NOMO-1 treated with DMSO at 0.1 percent for 48 hours (cell line): ENCODE measurements at regions not wholly inside any gene's neighbourhood (a gene's known extent, or its start where the extent isn't known, plus 50 kb on each side); places are given as distances from the start of the nearest gene placed in this dataset.

Experiments
- DNase-seq: peaks from one replicate; lab custom pipeline; 2025; ENCODE audit not compliant: unreplicated experiment; lab: John Stamatoyannopoulos, UW

DNA sequence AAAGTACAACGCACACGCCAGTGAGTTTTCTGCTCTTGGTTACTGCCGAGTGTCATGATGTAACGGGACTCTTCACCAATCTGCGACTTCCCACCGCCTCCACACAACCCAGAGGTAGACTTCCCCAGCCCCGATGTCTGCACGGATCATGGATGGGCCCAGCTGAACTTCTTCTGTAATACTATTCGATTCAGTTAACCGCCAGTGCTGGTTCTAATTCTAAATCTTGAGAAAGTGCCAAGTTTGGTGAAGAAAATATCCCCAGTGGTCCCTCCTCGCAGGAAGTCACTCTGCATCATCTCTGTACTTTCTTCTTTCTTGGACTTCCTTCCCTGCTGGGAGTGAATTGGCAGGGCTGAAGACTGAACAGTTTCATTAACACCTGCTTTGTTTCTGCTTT lies 77.6 kb upstream of the SLC35F4 start:
- no peak for DNase-seq

DNA sequence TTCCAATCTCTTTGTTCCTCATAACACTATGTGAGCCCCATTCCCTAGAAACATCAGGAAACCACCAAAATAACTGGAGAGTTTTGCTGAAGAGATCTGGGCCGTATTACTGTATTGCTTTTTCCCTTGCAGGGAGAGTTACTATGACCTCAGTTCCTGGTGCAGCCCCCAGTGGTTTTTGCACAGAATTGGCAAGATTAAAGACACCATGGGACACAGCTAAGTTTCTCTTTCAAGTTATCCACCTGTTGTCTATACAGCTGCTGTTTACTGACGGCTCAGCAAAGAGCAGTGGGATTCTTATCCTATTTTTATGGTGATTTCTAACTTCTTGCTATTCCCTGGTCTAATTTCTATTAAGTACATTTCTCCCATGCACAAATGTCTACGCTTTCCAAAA lies 77.1 kb upstream of the SLC35F4 start:
- no peak for DNase-seq

DNA sequence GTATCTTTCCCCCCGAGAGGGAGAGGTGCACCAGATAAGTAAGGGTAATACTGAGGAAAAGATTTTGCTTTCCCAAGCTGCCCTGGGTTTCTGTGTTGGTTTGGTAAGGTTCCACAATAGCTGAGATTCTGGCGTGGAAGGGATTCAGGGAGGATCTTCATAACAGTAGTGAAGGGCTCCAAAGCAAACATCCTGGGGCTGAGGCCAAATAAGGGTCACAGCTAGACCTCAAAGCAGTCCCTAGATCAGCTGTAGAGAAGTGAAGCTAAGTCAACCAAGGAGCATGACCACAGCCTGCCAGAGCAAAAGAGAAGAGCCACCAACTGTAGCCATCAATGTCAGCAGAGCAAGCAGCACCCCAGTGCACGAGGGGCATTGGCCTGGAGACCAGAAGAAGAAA lies 73.2 kb upstream of the SLC35F4 start:
- no peak for DNase-seq

DNA sequence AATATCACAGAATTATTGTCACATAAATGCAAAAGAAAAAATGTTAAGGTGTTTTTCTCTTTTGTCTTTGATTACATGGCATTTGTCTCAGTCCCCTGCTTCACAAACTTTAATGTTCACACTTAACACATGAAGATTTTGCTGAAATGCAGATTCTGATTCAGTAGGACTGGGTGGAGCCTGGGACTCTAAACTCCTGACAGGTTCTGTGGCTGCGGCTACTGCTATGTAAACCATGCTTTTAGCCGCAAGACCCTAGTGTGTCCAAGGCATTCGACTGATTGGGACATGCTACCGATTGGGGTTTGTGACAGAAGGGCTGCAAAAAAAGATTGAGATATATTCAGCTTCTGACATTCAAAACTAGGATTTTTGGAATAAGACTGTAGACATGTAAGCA lies 72.6 kb upstream of the SLC35F4 start:
- DNase-seq, result no peak

DNA sequence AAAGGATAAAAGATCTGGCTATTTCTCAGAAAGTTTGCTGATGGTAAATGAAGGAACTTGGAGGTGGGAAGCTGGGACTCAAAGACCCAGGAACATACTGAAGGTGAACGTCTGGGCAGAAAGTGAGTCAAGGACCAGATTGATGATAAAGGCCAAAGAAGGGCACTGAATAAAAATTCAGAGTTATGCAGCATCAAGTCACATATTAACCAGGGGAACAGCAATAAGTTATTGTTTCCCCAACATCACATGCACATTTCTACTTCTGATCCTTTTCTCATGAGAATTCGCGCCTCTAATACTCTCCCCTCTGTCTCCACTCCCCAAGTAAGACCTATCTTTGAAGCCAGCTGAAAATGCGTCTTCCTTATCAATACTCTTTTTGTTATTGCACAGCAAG lies 71.8 kb upstream of the SLC35F4 start:
- no peak for DNase-seq

DNA sequence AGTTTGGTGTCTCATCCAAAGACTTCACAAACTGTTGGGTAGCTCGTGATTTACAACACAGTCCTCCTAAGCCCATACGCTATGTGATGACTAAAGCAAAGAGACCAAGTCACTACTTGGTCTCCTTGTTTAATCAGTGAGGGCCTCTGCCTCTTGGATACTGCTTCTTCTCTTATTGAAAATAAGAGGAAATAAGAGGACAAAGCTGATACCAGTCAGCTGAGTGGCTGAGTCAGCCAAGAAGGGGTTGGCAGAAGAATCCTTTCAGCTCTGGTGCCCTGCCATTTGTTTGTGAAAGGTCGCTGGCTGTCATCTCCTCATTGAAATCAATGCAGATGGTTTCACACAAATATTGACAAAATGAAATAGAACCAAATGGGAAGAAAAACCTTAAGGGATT lies 67.5 kb upstream of the SLC35F4 start:
- no peak for DNase-seq

DNA sequence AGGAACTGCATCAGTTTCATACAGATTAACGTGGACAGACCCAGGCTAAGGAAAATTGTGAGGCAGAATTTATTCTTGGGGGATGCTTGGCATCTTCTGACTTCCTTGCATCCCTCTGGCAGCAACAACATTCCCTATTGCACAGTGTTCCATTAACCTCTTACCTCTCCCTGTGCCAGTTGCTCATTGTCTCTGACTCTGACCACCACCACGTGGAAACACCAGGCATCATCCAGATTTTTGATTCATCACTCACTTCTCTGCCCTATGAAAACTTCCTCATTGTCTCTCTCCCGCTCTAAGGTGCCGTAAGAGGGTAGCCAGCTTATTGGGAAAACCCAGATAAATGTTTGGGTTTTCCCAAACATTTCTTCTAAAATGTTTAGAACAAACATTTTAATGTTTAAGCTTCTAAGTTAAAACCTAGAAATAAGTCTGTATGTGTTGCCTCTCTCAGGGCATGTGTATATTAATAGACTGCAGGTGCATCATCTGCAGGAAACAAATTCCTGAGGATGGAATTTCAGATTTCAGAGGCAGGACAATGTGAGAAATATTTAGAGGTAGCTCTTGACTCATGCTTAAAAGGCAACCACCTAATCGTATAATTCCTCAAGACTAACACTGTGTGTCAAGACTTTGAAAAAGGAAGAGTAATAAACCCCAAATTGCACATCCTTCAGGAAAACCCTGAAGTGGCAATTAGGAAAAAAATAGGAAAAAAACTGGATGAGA lies 64.5 kb upstream of the SLC35F4 start:
- DNase-seq, result no peak

DNA sequence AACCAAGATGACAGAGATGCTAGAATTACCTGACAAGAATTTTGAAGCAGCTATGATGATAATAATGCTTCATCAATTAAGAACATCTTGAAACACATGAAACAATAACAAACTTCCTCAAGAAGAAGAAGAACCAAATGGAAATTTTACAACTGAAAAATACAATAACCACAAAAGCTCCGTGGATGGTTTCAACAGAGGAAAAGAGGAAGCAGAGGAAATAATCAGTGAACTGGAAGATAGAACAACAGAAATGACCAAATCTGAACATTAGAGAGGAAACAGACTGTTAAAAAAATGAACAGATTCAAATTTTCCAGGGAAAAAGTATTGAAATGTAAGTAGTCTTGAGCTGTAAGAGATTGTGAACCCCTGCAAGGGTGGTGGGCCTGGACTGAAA lies 62.8 kb upstream of the SLC35F4 start:
- peak; percentile 88 for DNase-seq

DNA sequence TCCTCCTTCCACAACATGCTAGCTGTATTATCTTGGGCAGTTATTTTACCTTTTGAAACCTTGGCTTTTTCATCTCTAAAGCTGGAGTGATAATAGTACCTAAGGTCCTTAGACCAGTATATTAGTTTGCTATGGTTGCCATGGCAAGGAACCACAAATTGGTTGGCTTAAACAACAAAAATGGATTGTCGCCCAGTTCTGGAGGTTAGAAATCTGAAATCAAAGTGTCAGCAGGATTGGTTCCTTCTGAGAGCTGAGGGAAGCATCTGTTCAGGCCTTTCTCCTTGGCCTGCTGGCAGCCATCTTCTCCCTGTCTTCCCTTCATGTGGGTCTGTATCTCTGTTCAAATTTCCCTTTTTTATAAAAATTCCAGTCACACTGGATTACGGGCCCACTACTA lies 55.5 kb upstream of the SLC35F4 start:
- DNase-seq, result no peak

DNA sequence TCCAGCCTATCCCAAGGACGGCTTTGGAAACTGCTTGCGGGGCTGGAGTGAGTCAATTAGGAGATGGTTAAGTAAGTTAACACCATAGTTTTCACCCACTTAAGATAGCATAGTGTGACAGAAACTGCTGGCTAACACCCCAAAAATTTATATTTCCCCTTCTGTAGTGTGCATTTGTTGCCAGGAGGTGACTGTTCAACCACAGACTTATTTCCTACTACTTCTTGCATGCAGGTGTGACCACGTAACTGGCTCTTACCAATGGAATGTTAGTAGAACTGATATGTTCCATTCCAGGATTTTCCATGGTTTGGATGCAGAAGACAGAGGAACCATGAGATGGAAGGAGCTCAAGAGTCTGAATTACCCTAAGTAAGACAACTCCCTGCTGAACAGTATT lies 52.9 kb upstream of the SLC35F4 start:
- no peak for DNase-seq
